Astrocyte (in vitro differentiated cells and primary cell): ENCODE measurements at regions not wholly inside any gene's neighbourhood (a gene's known extent, or its start where the extent isn't known, plus 50 kb on each side); places are given as distances from the start of the nearest gene placed in this dataset.

Source experiments
- DNase-seq: peaks from one replicate; pipeline ENCODE4 v3.0.0-alpha.2; 2010; ENCODE audit warnings: low read depth
- FAIRE-seq: peaks from 2 replicates; lab custom pipeline; 2011; peaks lifted over from hg19 to GRCh38; lab: Jason Lieb, UNC
- H2AFZ ChIP-seq: 2 replicates; pipeline ENCODE4 v1.6.0; 2012; ENCODE audit warnings: low read depth, low read length, inconsistent platforms
- H3K27ac ChIP-seq: 2 replicates; pipeline ENCODE4 v1.5.1; 2011; ENCODE audit warnings: low read depth, low read length, inconsistent platforms
- H3K27me3 ChIP-seq: 2 replicates; pipeline ENCODE4 v1.6.0; 2011; ENCODE audit warnings: low read length, inconsistent platforms; ENCODE audit not compliant: insufficient read depth
- H3K36me3 ChIP-seq: 2 replicates; pipeline ENCODE4 v1.5.1; 2011; ENCODE audit warnings: low read length, inconsistent platforms; ENCODE audit not compliant: insufficient read depth
- H3K4me1 ChIP-seq: 2 replicates; pipeline ENCODE4 v1.5.1; 2011; ENCODE audit warnings: low read length, inconsistent platforms; ENCODE audit not compliant: insufficient read depth
- H3K4me2 ChIP-seq: 2 replicates; pipeline ENCODE4 v1.6.0; 2012; ENCODE audit warnings: low read length, inconsistent platforms
- H3K4me3 ChIP-seq: 2 replicates; pipeline ENCODE4 v1.5.1; 2011; ENCODE audit warnings: low read depth, mild to moderate bottlenecking, low read length, inconsistent platforms; ENCODE audit not compliant: insufficient read depth
- H3K79me2 ChIP-seq: 2 replicates; pipeline ENCODE4 v1.6.0; 2012; ENCODE audit warnings: mild to moderate bottlenecking, low read length, inconsistent platforms; ENCODE audit not compliant: insufficient read depth
- H3K9ac ChIP-seq: 2 replicates; pipeline ENCODE4 v1.6.0; 2012; ENCODE audit warnings: mild to moderate bottlenecking, low read length, inconsistent platforms
- H3K9me3 ChIP-seq: 2 replicates; pipeline ENCODE4 v1.5.1; 2012; ENCODE audit warnings: low read depth, mild to moderate bottlenecking, low read length, inconsistent platforms; ENCODE audit not compliant: insufficient read depth
- H4K20me1 ChIP-seq: 2 replicates; pipeline ENCODE4 v1.6.0; 2012; ENCODE audit warnings: low read length, inconsistent platforms; ENCODE audit not compliant: insufficient read depth
- H3K27ac Mint-ChIP-seq: one replicate; pipeline ENCODE4 v1.8.0; 2021; ENCODE audit warnings: mild to moderate bottlenecking, mixed read lengths; ENCODE audit not compliant: unreplicated experiment
- H3K27me3 Mint-ChIP-seq: one replicate; pipeline ENCODE4 v1.8.0; 2021; ENCODE audit warnings: low read depth, mixed read lengths; ENCODE audit not compliant: unreplicated experiment
- H3K36me3 Mint-ChIP-seq: one replicate; pipeline ENCODE4 v1.8.0; 2021; ENCODE audit warnings: low read depth, mixed read lengths; ENCODE audit not compliant: unreplicated experiment
- H3K4me1 Mint-ChIP-seq: one replicate; pipeline ENCODE4 v1.8.0; 2021; ENCODE audit warnings: low read depth, mixed read lengths; ENCODE audit not compliant: unreplicated experiment
- H3K4me3 Mint-ChIP-seq: one replicate; pipeline ENCODE4 v1.8.0; 2021; ENCODE audit warnings: mild to moderate bottlenecking, moderate library complexity, mixed read lengths; ENCODE audit not compliant: unreplicated experiment
- H3K9me3 Mint-ChIP-seq: one replicate; pipeline ENCODE4 v1.8.0; 2021; ENCODE audit warnings: mild to moderate bottlenecking, mixed read lengths; ENCODE audit not compliant: unreplicated experiment
- EZH2 ChIP-seq: IDR thresholded peaks from 2 replicates; pipeline ENCODE4 v1.6.1; 2012; ENCODE audit warnings: mild to moderate bottlenecking, low read length, inconsistent platforms; ENCODE audit not compliant: insufficient read depth
- TF ChIP-seq, protein P1 (sequence below): IDR thresholded peaks from 2 replicates; pipeline ENCODE4 v1.5.1; 2011; ENCODE audit warnings: low read depth, mild to moderate bottlenecking, inconsistent platforms, low read length, moderate library complexity; ENCODE audit not compliant: insufficient read depth

DNA sequence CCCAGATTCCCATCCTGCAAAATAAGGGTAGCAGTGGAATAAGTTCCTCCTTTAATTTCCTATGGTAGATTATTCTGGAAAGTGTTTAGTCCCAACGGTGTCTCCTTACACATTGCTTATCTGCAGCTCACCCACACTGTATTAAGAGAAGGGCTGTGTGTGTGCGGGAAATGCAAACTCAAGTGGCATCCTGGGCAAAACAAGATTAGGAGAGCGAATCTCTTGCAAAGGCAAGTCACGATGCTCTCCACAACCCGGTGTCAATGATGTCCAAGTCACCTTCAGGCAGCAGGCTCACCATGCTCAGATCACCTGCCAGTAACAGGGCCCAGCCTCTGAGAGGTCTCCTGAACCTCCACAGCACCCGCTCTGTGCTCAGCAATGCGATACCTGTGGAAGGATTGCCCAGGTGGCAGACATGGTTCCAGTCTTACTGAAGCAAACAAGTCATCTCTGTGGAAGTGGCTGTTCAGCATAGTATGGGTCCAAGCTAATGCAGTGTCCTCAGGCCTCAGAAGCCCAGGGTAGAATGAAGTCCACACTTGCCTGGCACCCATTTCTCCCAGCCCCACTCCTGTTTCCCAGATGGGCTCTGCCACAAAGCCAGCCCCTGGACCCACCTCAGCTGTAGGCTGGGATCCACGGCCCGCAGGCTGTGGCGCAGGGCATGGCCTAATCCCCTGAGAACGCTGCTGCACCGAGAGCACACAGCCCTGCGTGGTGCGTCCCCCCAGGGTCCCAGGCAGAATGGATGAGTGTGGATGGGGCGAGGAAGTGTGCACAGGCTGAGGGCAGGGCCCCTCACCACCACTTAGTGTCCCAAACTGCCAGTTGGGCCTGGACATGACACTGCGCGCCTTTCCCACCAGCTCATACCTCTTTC is 101.2 kb downstream of the PXDC1 start:
- Histone ChIP-seq H3K79me2 (no peaks in the 10 kb centered on the region), H3K27me3 (no peaks in the 10 kb centered on the region), H3K27ac (no peak overlapping the region), H3K4me1 (no peaks in the 10 kb centered on the region), H3K9ac (no peak overlapping the region), H3K4me2 (no peak overlapping the region), H3K4me3 (no peak overlapping the region), H3K36me3 (no peaks in the 10 kb centered on the region), H4K20me1 (no peaks in the 10 kb centered on the region), H3K9me3 (no peaks in the 10 kb centered on the region), H2AFZ (no peak overlapping the region)
- TF ChIP-seq EZH2, result no peak
- TF ChIP-seq, protein P1, sequence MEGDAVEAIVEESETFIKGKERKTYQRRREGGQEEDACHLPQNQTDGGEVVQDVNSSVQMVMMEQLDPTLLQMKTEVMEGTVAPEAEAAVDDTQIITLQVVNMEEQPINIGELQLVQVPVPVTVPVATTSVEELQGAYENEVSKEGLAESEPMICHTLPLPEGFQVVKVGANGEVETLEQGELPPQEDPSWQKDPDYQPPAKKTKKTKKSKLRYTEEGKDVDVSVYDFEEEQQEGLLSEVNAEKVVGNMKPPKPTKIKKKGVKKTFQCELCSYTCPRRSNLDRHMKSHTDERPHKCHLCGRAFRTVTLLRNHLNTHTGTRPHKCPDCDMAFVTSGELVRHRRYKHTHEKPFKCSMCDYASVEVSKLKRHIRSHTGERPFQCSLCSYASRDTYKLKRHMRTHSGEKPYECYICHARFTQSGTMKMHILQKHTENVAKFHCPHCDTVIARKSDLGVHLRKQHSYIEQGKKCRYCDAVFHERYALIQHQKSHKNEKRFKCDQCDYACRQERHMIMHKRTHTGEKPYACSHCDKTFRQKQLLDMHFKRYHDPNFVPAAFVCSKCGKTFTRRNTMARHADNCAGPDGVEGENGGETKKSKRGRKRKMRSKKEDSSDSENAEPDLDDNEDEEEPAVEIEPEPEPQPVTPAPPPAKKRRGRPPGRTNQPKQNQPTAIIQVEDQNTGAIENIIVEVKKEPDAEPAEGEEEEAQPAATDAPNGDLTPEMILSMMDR, result no peak
- peaks cover 14% of the 10 kb centered on the region for H3K27me3 Mint-ChIP-seq
- FAIRE-seq (no peak), DNase-seq (no peak)
- no peaks in the 10 kb centered on the region for H3K36me3 Mint-ChIP-seq
- no peak overlapping the region for H3K27ac Mint-ChIP-seq
- no peaks in the 10 kb centered on the region for H3K4me1 Mint-ChIP-seq
- H3K9me3 Mint-ChIP-seq, result peaks cover 3% of the 10 kb centered on the region
- no peak overlapping the region for H3K4me3 Mint-ChIP-seq

DNA sequence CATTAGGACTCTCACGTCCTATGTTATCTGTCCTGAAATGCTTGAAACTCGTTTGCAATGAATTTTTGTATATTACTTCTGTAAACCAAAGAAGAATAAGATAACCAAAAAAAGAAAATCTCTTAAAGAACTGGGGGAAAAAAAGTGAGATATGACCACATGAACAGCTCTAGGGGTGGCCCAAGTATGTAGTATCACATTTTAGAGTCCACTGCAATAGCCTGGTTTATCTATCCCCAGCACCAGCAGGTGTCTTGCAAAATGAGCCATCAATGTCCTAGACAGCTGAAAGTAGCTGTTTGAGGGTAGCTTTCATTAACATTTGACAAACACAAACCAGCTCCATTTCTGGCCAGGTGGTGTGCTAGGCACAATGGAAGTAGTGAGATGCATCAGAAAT is 102.8 kb downstream of the PXDC1 start:
- no peak overlapping the region for H3K27ac Mint-ChIP-seq
- TF ChIP-seq, protein P1, result no peak
- no peak for TF ChIP-seq EZH2
- Histone ChIP-seq H4K20me1 (no peaks in the 10 kb centered on the region), H2AFZ (no peak overlapping the region), H3K4me3 (no peak overlapping the region), H3K27ac (no peak overlapping the region), H3K4me2 (no peak overlapping the region), H3K4me1 (no peaks in the 10 kb centered on the region), H3K79me2 (no peaks in the 10 kb centered on the region), H3K9me3 (no peaks in the 10 kb centered on the region), H3K36me3 (no peaks in the 10 kb centered on the region), H3K9ac (no peak overlapping the region), H3K27me3 (no peaks in the 10 kb centered on the region)
- no peak overlapping the region for H3K4me3 Mint-ChIP-seq
- H3K4me1 Mint-ChIP-seq, result peaks cover 2% of the 10 kb centered on the region
- H3K36me3 Mint-ChIP-seq, result no peaks in the 10 kb centered on the region
- no peak for DNase-seq
- FAIRE-seq, result no peak
- H3K27me3 Mint-ChIP-seq, result peaks cover 14% of the 10 kb centered on the region
- H3K9me3 Mint-ChIP-seq, result peaks cover 3% of the 10 kb centered on the region
